GM12878 (cell line): ENCODE measurements at regions not wholly inside any gene's neighbourhood (a gene's known extent, or its start where the extent isn't known, plus 50 kb on each side); places are given as distances from the start of the nearest gene placed in this dataset.

Experiments used
- ATAC-seq: fragments of 200-7000 bp; cut with Tn5 transposase; 3 replicates; pipeline ENCODE4 v1.9.1; 2020; ENCODE audit warnings: mild to moderate bottlenecking, moderate library complexity
- BruUV-seq: library from RNA; stranded (reverse); fragments of 400-500 nt; replicated peaks from 2 replicates; lab custom pipeline; 2021; lab: Mats Ljungman, UMichigan
- CTCF ChIA-PET: fragments of 300-600 bp; sonication (Branson Sonifier 250); formaldehyde crosslinking; extraction: SDS; loops from one replicate; lab custom pipeline; 2021; ENCODE audit warnings: inconsistent platforms; lab: Yijun Ruan, JAX
- POLR2A ChIA-PET: fragments of 350-600 bp; formaldehyde crosslinking; extraction: SDS; loops from one replicate; lab custom pipeline; 2021; ENCODE audit warnings: inconsistent platforms; lab: Charles Lee
- RAD21 ChIA-PET: fragments of 300-600 bp; sonication (Branson Sonifier 250); formaldehyde crosslinking; loops from one replicate; lab custom pipeline; 2023; ENCODE audit warnings: antibody characterized with exemption; ENCODE audit not compliant: unreplicated experiment; lab: Charles Lee
- SMC1A ChIA-PET: fragments of 300-600 bp; sonication (Branson Sonifier 250); formaldehyde crosslinking; loops from one replicate; lab custom pipeline; 2023; ENCODE audit not compliant: unreplicated experiment, uncharacterized antibody; lab: Charles Lee
- DNase-seq: peaks from one replicate; pipeline ENCODE4 v3.0.0-alpha.2; 2011; ENCODE audit warnings: low read depth, low spot score
- FAIRE-seq: peaks from 3 replicates; lab custom pipeline; 2011; peaks lifted over from hg19 to GRCh38; lab: Jason Lieb, UNC
- H2AFZ ChIP-seq: 2 replicates; pipeline ENCODE4 v1.6.0; 2011; ENCODE audit warnings: low read depth, low read length, control low read depth; ENCODE audit not compliant: control insufficient read depth
- H3K27ac ChIP-seq: 2 replicates; pipeline ENCODE4 v1.5.1; 2011; ENCODE audit warnings: control low read depth; ENCODE audit not compliant: control insufficient read depth, insufficient read depth
- H3K27me3 ChIP-seq, 2 experiments: replicated peaks in 1 of 2; 2 replicates each; pipeline versions ENCODE4 v1.6.0 to v1.6.1; 2011; ENCODE audit warnings: low read length in 1 of 2; ENCODE audit not compliant: control insufficient read depth in 2 of 2, insufficient read depth in 2 of 2
- H3K36me3 ChIP-seq, 2 experiments: 2 replicates each; pipeline ENCODE4 v1.5.1; 2011; ENCODE audit warnings: low read length in 1 of 2; ENCODE audit not compliant: control insufficient read depth in 2 of 2, insufficient read depth in 2 of 2
- H3K4me1 ChIP-seq: 2 replicates; pipeline ENCODE4 v1.6.1; 2011; ENCODE audit warnings: mild to moderate bottlenecking, low read length, moderate library complexity, mixed read lengths; ENCODE audit not compliant: control insufficient read depth, insufficient read depth
- H3K4me2 ChIP-seq: 2 replicates; pipeline ENCODE4 v1.6.0; 2011; ENCODE audit warnings: control low read depth; ENCODE audit not compliant: control insufficient read depth, insufficient read depth
- H3K4me3 ChIP-seq: fragments of 200-600 bp; sonication (generic); 2 replicates; pipeline ENCODE4 v1.5.1; 2016
- H3K79me2 ChIP-seq: 2 replicates; pipeline ENCODE4 v1.6.0; 2011; ENCODE audit warnings: low read length; ENCODE audit not compliant: control insufficient read depth, insufficient read depth
- H3K9ac ChIP-seq: 2 replicates; pipeline ENCODE4 v1.8.0; 2011; ENCODE audit warnings: low read length, control low read depth, mixed read lengths; ENCODE audit not compliant: control insufficient read depth, insufficient read depth
- H3K9me3 ChIP-seq: replicated peaks from 3 replicates; pipeline ENCODE4 v1.5.1; 2011; ENCODE audit warnings: mild to moderate bottlenecking, low read length; ENCODE audit not compliant: control insufficient read depth, insufficient read depth
- H4K20me1 ChIP-seq: 2 replicates; pipeline ENCODE4 v1.6.0; 2011; ENCODE audit not compliant: control insufficient read depth, insufficient read depth
- BCL3 ChIP-seq: IDR thresholded peaks from 2 replicates; pipeline ENCODE4 v1.6.1; 2011; ENCODE audit warnings: borderline replicate concordance, low read depth, mild to moderate bottlenecking, moderate library complexity, low read length; ENCODE audit not compliant: insufficient read depth, poor library complexity, severe bottlenecking
- CHD1 ChIP-seq: IDR thresholded peaks from 2 replicates; pipeline ENCODE4 v1.6.1; 2012; ENCODE audit warnings: low read depth, low read length, improper control_type of control experiment
- E2F8 ChIP-seq: fragments of 450-650 bp; IDR thresholded peaks from 2 replicates; pipeline ENCODE4 v1.6.1; 2018; ENCODE audit warnings: mild to moderate bottlenecking, low read depth, moderate library complexity; ENCODE audit not compliant: partially characterized antibody
- E4F1 ChIP-seq: fragments of 450-650 bp; IDR thresholded peaks from 2 replicates; pipeline ENCODE4 v1.6.1; 2018; ENCODE audit warnings: borderline replicate concordance, mild to moderate bottlenecking; ENCODE audit not compliant: partially characterized antibody
- EGR1 ChIP-seq, 2 experiments: IDR thresholded peaks; 1 replicate in 1 of 2; 2 replicates in 1 of 2; pipeline ENCODE4 v1.6.1; 2011 to 2012; ENCODE audit warnings: low read depth in 2 of 2, low read length in 2 of 2, borderline replicate concordance in 1 of 2, mild to moderate bottlenecking in 1 of 2, moderate library complexity in 1 of 2
- ETV6 ChIP-seq, 2 experiments: fragments of 450-650 bp in 1 of 2; IDR thresholded peaks in 1 of 2; conservative IDR thresholded peaks in 1 of 2; 2 replicates each; pipeline ENCODE4 v1.6.1; 2014; ENCODE audit warnings: antibody characterized with exemption in 1 of 2, borderline replicate concordance in 1 of 2, low read depth in 1 of 2, mild to moderate bottlenecking in 1 of 2, moderate library complexity in 1 of 2
- HDAC6 ChIP-seq: fragments of 200-600 bp; sonication (generic); IDR thresholded peaks from one replicate; pipeline ENCODE4 v1.8.0; 2017; ENCODE audit warnings: antibody characterized with exemption; ENCODE audit not compliant: unreplicated experiment
- MLLT1 ChIP-seq: fragments of 450-650 bp; IDR thresholded peaks from 2 replicates; pipeline ENCODE4 v1.6.1; 2016; ENCODE audit warnings: mild to moderate bottlenecking
- ZBTB11 ChIP-seq: fragments of 450-650 bp; formaldehyde crosslinking; IDR thresholded peaks from 2 replicates; pipeline ENCODE4 v1.5.0; 2022; ENCODE audit warnings: mild to moderate bottlenecking, missing genetic modification characterization
- ZSCAN29 ChIP-seq: fragments of 450-650 bp; IDR thresholded peaks from 2 replicates; pipeline ENCODE4 v1.6.1; 2017; ENCODE audit warnings: mild to moderate bottlenecking, moderate library complexity
- WGBS: methylation state at CpG from one replicate; pipeline ENCODE4 v1.1.6; 2016; ENCODE audit warnings: low lambda C conversion rate; ENCODE audit not compliant: insufficient replicate concordance, insufficient coverage; ENCODE audit errors: missing lambda C conversion rate; 5-methylcytosine and 5-hydroxymethylcytosine counted together
- in situ Hi-C: fragments of 300-500 bp; cut with MboI; formaldehyde crosslinking; loops from 9 replicates; pipeline ENCODE4 v1.14.3; 2018; ENCODE audit warnings: mixed read lengths
- intact Hi-C: fragments of 100-400 bp; cut with micrococcal nuclease; formaldehyde crosslinking; loops from one replicate; pipeline ENCODE4 v1.14.2; 2022; ENCODE audit not compliant: unreplicated experiment

GRCh38 chr2:204299766-204300165 is 245.5 kb upstream of the PARD3B start (continued):
- TF ChIP-seq E4F1 (no peak), E2F8 (no peak), HDAC6 (no peak), EGR1 (IDR thresholded peaks at IDR 0.05; ENCODE audit: borderline replicate concordance in 1 of 2, low read depth in 2 of 2, low read length in 2 of 2) (no peak)

- H3K27me3 ChIP-seq, result peaks cover 0 to 2% of the 10 kb centered on the region in 2 experiments; a peak in 2 of 4 replicates
- H3K79me2 ChIP-seq, result no peaks in the 10 kb centered on the region
- H3K9me3 ChIP-seq, result no peaks in the 10 kb centered on the region
- FAIRE-seq (no peak), ATAC-seq (no peak), DNase-seq (no peak)
- no peak overlapping the region for H3K4me2 ChIP-seq
- H3K4me3 ChIP-seq, result no peak overlapping the region
- 14% methylated on average over 4 of the region's 4 CpGs for WGBS
- no peaks in the 10 kb centered on the region for H4K20me1 ChIP-seq
- H3K27ac ChIP-seq, result no peak overlapping the region
- no peak overlapping the region for H2AFZ ChIP-seq
- no peaks in the 10 kb centered on the region for H3K4me1 ChIP-seq
- SMC1A ChIA-PET, result no interaction called here
- POLR2A ChIA-PET, result no interaction called here
- no peak overlapping the region for H3K9ac ChIP-seq
- CTCF ChIA-PET, result no interaction called here
- BruUV-seq, result no TSS peak
- intact Hi-C loops (no loop called here), in situ Hi-C loops (no loop called here)
- no peaks in the 10 kb centered on the region for H3K36me3 ChIP-seq
- RAD21 ChIA-PET, result no interaction called here
- no peak for TF ChIP-seq CHD1
- TF ChIP-seq BCL3, result no peak
- TF ChIP-seq ZBTB11 (CRISPR knock-in tag), result no peak
- no peak for TF ChIP-seq ZSCAN29
- no peak for TF ChIP-seq ETV6 (conservative IDR thresholded peaks at IDR 0.05 in 1 of 2, IDR thresholded peaks at IDR 0.05 in 1 of 2; ENCODE audit: borderline replicate concordance in 1 of 2, low read depth in 1 of 2)
- TF ChIP-seq MLLT1, result no peak
Observed at GRCh38 chr2:204306667-204307066, 238.6 kb upstream of the PARD3B start.
